SIG-M5 (cell line): ENCODE measurements at regions not wholly inside any gene's neighbourhood (a gene's known extent, or its start where the extent isn't known, plus 50 kb on each side); places are given as distances from the start of the nearest gene placed in this dataset.
"Not testable (repeated sequence)": the region's sequence is repeated elsewhere in the genome, so short reads cannot be mapped to it uniquely, and the experiment has no call there.

Experiments
- DNase-seq: peaks from one replicate; lab custom pipeline; 2025; lab: John Stamatoyannopoulos, UW

DNA sequence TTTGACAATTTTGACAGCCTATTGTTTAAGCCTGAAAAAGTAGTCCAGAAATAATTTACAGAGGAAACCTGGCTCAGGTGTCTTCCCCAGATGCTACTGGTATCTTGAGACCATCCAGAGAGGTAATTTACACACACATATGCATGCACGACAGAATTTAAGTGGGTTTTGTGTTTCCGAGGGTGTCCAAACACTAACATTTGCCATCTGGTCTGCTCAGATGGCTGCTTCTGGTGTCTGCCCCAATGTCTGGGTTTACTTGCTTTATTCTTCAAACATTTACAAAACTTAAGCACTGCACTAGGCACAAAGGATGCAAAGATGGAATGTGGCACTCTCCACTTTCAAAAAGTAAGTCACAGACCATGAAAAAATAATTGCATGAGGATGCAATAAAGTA is 226.6 kb upstream of the EGLN3 start:
- no peak for DNase-seq

GRCh38 chr14:34175574-34175973 is 224.7 kb upstream of the EGLN3 start:
- no peak for DNase-seq

GRCh38 chr14:34174973-34175372 is 224.1 kb upstream of the EGLN3 start:
- DNase-seq: no peak

- DNase-seq: no peak
Observed at GRCh38 chr14:34173916-34174315, 223.0 kb upstream of the EGLN3 start.

DNA sequence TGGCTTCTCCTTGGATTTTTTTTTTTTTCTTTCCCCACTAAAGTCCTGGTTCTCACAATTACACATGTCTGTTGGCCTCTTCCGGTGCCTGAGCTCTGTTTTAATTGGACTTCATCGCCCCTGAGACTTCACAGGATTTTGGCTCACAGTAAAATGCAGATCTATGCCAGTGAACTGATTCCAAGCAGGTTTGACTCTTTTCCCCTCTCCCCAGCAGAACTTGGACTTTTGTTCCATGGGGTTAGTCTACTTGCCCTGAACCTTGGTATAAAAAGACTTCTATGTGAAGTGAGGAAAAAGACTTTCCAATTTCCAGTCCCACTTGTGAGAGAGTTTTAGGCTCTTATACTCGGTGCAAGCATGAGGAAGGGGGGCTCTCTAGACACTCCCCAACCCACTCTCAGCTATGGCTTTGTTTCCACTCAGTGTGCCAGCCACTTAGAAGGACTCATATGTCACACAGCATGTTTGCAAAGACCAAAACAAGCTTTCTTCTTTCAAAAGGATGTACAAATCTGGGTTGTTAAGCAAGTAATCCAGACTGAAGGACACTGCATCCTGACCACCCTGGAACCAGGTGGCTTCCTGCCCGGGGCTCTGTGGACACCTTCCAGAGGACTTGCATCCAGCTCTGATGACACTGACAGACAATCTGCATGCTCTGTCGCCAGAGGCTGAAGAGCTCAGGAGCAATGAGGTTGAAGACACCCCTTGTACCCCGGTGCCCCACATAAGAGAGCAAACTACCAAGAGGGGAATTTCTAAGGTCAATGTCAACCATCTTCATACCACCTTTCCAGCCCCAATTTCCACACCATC is 221.9 kb upstream of the EGLN3 start:
- DNase-seq: no peak

DNA sequence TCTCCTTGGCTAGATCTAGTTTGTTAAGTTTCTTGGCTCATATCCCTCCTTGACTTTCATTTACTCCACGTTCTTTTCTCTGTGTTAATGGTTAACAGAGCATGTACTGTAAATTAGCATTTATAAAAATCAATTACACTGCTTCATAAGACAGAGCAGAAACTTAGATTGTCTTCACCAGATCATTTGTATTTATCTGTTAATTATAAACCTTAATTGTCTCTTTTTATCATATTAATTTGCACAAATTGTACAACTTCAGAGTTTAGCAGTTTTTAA is 221.2 kb upstream of the EGLN3 start:
- no peak for DNase-seq

DNA sequence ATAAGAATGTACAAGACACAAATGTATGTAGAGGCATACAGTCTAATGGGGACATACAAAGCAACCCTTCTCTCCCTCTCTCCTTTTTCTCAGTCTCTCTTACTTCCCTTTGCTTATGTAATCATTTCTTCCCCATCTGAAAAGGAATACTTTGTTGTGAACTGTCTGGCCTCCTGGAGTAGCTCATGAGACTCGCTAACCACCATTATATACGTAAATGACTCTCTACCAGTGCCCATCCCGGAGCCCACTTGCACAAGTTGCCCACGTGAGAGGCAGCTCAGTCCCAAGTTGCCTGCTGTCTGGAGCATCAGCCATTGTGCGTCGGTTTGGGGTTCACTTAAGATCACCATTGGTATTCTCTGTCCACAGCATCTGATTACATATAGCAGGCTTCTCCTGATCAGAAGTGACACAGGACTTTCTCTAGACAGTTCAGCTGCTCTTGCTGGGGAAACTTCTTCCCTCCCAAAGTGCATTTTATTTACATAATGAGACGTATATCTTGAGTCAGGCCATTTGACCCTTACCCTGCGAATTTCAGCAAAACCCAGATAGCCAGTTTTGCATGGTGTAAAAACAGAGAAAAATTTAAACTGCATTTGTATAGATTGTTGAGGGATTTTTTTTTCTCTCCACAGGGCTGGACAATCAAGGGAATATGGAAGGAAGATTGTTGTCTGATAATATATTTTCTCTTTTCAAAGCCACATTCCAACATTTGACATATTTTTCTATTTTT is 220.7 kb upstream of the EGLN3 start:
- no peak for DNase-seq

- no peak for DNase-seq
Observed at GRCh38 chr14:34170882-34171281, 220.0 kb upstream of the EGLN3 start.

DNA sequence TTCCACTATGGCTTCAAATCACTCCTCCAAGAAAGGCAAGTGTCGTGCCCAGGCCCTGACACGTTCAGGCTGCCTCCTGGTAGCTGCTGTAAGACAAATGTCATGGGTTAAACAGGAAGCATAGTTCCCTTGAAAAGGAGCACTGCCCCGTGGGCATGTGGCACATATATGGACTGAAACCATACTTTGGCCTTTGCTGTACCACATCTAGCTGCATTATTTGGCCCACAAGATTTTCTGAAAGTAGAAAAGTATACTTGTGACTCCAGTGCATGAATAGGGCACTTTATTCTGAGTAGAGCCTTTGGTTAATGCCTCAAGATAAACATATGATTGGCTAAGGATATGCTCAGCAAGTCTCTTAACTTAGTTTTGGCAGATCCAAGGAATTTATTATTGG is 218.7 kb upstream of the EGLN3 start:
- no peak for DNase-seq

DNA sequence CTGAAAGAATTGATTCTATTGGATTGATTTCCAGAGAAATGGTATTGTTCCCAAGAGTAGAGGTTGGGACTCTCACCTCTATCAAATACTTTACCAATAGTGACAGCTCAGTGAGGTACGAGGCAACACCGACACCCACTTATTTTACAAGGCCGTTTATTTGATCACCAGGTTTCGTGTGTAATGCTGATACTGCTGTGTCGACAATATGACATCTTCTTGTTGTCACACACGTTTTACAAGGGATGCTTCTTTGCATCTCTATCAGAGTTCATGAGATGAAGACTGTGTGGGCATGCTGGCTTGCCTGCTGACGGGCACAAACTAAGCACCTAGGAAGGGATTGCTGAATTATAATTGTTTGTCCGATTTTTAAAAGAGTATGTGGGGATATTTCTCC is 217.8 kb upstream of the EGLN3 start:
- DNase-seq: no peak

DNA sequence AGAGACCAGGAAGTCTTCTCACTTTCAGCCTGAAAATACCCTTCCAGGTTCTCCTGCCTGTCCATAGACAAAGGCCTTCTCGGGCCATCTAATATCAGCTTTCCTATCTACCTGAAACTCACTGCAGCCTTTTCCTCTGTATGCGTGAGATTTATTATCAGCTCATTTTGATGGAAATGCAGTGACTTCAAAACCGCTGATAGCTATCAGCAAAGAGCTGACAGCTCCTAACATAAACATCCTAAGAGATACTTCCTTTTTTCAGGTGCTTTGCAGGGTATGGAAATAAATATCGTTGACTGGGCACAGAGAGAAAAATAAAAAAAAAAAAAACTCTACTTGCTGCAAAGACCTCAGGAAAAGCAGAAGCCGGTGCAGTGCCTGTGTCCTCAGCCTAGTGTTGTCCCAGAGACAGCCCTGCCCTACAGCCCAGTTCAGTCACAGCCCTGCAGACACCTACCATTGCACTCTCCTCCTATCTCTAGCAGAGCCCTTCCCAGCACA is 215.0 kb upstream of the EGLN3 start:
- DNase-seq: no peak

DNA sequence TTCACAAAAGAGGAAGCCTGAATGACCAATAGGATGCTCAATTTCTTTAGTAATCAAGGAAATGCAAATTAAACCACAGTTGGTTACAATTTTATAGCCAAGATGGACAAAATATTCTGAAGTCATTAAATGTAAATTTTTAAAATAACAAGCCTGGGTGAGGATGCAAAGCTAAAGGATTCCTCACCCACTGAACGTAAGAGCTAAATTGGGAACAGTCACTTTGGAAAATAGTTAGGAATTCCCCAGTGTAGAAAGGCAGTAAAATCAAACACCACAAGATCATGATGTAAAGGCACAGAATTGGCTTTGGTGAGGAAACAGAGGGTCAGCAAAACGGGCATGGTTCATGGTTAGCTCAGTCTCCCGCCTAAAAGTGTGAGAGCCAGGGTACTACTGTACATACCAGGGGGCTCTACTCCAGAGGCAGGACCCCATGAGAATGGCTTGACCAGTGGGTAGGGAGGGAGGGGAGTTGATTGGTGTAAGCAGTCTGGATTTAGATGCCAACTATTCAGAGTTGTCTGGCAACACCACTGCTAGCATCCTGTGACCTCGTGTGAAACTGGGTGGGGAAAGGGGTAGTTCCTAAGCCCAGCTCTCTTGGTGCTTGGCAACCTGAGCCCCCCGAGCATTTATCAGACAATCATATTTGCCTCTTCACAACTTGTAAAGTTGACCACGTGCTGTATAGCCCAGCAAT is 213.4 kb upstream of the EGLN3 start:
- DNase-seq: no peak

DNA sequence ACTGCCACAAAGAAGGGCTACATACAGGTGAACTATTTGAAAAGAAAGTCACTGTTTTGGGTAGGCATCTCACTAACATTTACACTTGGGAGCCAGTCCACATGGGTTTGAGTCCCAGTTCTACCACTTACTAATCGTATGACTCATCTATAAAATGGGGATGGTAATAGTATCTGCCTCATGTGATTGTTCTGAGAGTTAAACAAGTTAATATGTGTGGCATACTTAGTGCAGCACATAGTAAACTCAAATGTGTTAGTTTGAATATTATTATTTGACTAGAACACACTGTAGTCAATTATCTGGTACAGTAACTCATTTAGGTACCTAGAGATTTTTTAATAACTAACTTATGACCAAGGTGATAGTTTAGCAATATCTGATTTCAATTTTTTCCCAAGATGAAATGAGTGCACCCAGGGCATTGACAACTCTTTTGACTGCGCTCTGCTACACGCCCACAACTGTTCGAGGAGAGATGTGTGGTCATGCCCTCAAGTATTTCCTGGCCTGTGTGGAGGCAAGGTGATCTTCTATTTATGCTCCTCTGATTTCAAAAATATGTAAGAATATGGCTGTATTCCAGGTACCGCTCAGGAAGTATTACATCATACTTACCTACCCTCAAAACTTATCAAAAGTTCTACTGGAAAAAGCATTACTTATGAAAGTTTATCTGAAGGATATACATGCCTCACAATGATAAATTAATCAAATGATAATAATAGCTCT is 210.6 kb upstream of the EGLN3 start:
- no peak for DNase-seq

DNA sequence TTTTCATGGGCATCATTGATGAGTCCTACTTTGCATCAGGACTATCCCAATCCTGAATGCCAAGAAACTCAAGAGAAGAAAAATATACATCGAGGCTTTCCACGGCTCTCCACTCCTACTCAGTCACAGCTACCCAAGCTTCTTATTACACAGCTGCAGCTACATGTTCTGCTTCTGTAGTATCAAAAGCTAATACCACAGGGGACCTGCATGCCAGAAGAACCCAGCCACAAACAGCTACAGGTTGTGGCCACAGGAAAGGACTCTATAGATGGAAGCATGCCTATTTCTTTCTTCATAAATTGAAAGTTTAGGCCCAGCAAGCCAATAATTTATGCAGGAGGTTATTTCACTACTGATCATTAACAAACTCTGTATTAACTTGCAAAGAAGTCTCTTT is 209.7 kb upstream of the EGLN3 start:
- no peak for DNase-seq

- no peak for DNase-seq
Observed at GRCh38 chr14:34157651-34158050, 206.8 kb upstream of the EGLN3 start.

DNA sequence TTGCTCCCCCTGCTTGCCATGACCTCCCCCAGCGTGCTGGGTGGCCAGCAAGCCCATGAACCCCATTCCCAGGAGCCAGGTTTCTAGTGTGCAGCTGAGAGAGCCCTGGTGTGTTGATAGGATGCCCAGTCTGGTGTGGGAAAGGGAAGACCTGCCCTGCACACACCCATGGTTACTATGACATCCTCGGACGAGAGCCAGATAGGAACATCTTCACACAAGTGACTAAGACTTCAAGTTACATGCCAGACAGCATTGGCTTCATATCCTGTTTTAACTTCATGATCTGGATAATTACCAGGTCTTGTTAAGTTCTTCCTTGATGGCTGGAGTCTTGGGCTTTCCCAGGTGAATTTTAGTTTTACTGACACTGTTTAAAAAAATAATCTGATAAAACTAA is 196.6 kb upstream of the EGLN3 start:
- no peak for DNase-seq

GRCh38 chr14:34140127-34140526 is 189.3 kb upstream of the EGLN3 start:
- DNase-seq: not testable (repeated sequence)

- DNase-seq: not testable (repeated sequence)
Observed at GRCh38 chr14:34139160-34140121, 188.6 kb upstream of the EGLN3 start.

GRCh38 chr14:34138175-34138574 is 187.3 kb upstream of the EGLN3 start:
- DNase-seq: no peak

GRCh38 chr14:34137001-34137745 is 186.3 kb upstream of the EGLN3 start:
- no peak for DNase-seq
